ENCODE measurements at regions not wholly inside any gene's neighbourhood (a gene's known extent, or its start where the extent isn't known, plus 50 kb on each side); places are given as distances from the start of the nearest gene placed in this dataset.
"Not testable (repeated sequence)": the region's sequence is repeated elsewhere in the genome, so short reads cannot be mapped to it uniquely, and the experiment has no call there.

DNA sequence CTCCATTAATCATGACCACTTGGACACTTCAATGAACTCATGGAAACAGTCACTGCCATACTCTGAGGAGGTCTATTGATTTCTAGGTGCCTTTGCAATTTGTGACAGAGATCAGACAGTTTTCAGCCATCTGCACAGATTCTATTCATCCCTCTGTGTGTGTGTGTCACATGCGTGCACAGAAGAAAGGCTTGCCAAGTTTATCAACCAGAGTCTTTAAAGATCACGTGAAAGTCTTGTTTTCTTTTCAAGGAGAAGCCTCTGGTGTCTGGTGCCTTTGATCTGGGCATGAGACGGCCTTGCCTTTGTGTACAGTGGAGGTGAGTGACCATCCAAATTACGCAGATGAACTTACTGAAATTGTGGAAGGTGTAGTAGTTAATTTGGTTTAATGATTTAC, 164.2 kb downstream of the VAPA start:
- no peak for DNase-seq (ENCODE audit: low read depth in 4 of 4, low spot score in 2 of 4)

DNA sequence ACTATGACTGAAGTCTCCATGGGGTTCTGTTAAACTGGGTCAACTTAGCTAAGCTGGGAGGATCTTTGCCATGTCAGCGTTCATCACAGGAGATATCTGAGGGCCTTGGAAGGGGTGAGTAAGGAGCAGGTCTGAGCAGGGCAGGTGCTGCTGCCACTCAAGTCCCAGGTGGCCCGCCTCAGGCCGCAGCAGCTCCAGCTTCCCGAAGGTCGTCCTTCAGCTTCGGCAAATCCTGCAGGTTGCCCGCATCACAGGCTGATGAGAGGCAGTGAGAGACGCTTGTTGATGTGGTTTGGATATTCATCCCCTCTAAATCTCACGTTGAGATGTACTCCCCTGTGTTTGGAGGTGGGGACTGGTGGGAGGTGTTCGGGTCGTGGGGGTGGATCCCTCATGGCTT, 166.6 kb downstream of the VAPA start:
- DNase-seq (ENCODE audit: low read depth in 4 of 4, low spot score in 2 of 4), result no peak

- DNase-seq (ENCODE audit: low read depth in 4 of 4, low spot score in 2 of 4), result no peak
These were observed 167.7 kb downstream of the VAPA start for GRCh38 chr18:10081492-10081891.

GRCh38 chr18:10085416-10085815, 171.6 kb downstream of the VAPA start:
- no peak for DNase-seq (ENCODE audit: low read depth in 4 of 4, low spot score in 2 of 4)

DNA sequence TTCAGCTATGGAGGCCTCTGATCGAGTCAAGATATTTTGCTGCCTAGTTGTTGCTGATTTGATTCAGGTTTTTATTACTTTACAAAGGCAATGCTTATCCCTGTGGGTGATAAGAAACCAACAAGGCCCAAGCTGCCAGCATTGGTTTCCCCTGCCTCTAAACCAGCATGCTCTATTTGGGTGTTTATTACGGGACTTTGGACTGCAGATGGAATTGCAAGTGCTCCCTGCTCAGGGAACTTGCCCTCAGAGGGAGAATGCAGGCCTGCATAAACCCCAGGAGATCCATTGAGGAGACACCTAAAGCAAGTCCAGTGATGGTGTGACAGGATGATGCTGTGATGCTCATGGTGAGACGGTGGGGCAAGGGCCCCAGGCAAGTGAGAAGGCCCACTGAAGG, 172.1 kb downstream of the VAPA start:
- DNase-seq (ENCODE audit: low read depth in 4 of 4, low spot score in 2 of 4), result no peak

DNA sequence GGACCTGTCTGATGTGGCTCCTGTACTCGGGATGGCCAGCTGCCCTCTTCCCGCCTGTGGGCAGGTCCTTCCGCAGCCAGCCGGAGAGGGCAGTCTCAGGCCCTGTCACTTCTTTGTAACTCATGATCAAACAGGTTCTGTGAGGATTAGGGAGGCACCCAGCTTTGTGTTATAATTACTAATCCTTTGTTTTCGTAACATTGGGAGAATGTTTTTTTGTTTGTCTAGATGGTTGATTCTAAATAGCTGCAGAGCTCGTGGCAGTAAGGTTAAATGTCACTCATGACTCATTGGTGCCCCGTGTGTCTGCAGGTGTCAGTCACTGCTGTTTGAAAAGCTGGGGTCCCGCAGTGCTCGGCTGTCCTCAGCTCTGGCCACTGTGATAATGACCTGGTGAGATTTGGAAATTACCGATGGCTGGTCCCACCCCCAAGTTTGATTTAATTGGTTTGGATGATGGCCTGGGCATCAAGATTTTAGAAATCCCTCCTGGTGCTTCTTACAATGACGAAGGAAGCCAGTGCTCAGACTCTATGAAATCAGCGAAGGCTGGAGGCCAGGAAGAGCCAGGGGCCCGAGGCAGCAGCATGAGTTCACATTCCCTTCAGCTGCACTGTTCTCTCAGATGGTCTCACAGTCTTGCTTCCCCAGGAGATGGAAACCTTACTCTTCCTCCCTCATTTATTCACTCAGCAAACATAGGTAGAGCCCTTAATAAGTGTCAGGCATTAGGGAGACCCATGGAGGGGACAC, 172.8 kb downstream of the VAPA start:
- no peak for DNase-seq (ENCODE audit: low read depth in 4 of 4, low spot score in 2 of 4)

DNA sequence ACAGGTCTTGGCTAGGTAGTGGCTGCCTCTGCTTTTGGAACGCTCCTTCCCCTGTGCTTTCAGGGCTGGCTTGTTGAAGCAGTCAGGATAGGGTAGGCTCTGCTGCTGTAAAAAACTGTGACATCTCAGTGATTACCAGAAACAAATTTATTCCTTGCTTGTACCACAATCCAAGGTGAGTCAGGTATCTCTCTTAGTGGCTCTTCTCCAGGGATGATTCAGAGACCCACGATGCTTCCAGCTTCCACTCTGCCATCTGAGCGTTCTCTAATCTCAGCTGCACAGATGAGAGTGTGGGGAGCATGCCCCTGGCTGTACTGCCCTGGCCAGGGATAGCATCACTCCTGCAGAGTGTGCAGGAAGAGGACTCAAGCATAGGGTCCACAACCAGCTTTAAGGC, 174.9 kb downstream of the VAPA start:
- no peak for DNase-seq (ENCODE audit: low read depth in 4 of 4, low spot score in 2 of 4)

- no peak for DNase-seq (ENCODE audit: low read depth in 4 of 4, low spot score in 2 of 4)
These were observed 176.1 kb downstream of the VAPA start for GRCh38 chr18:10089881-10090280.

DNA sequence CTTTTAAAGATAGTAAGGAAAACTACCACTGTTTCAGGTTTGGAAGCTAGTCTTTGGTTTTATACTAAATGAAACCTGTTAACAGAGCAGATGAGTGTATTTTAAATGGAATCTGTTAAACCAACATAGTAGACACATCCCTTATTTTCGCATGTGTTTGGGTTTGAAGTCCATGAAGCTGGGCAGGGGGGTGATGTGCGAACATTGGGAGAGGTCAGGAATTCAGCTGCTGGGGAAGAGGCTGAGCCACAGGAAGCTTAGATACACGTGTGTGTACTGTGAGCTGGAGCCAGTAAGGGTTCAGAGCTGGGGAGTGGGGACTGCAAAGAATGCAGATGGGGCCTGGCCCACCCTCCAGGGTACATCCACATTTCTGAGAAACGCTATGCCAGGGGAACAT, 176.9 kb downstream of the VAPA start:
- DNase-seq (ENCODE audit: low read depth in 4 of 4, low spot score in 2 of 4), result no peak

DNA sequence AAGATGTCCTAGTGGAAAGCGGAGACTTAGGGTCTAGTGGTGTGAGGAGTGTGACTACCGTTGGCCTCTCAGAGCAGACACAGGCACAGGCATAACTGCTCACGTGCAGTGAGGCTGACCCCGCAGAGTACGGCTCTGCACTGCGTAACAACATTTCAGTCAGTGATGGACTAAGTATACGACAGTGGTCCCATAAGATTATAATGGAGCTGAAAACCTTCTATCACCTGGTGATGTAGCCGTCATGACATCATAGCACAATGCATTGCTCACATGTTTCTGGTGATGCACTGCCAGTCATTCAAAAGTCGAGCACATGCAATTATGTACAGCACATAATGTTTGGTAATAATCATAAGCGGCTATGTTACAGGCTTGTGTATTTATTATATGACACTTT, 179.6 kb downstream of the VAPA start:
- DNase-seq (ENCODE audit: low read depth in 4 of 4, low spot score in 2 of 4), result no peak

DNA sequence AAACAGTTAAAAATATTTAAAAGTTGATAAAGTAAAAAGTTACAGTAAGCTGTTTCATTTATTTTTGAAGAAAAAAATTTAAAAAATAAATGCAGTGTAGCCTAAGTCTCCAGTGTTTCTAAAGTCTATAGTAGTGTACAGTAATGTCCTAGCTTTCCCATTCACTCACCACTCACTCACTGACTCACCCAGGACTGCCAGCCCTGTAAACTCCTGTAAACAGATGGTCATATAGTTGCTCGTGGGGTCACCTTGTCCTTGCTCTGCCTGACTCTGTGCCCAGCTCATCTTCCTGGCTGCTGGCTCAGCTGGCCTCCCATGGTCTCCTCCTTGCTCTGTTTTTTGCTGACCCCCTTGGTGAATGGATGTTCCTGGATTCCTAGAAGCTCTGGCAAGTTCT, 180.3 kb downstream of the VAPA start:
- no peak for DNase-seq (ENCODE audit: low read depth in 4 of 4, low spot score in 2 of 4)

DNA sequence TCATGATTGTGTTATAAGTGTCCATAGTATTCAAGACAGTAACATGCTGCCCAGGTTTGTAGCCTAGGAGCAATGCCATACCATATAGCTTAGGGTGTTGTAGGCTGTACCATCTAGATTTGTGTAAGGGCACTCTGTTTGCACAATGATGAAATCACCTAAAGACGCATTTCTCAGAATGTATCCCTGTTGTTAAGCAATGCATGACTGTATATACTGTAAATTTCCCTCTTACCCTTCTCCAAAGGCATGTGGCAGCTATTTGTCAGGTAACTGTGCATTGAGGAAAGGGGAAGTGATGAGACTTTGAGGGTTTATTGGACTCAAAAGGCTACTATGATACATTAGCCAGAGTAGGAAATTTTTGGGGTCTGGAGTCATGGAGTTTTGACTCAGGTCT, 180.8 kb downstream of the VAPA start:
- DNase-seq (ENCODE audit: low read depth in 4 of 4, low spot score in 2 of 4), result no peak

- no peak for DNase-seq (ENCODE audit: low read depth in 4 of 4, low spot score in 2 of 4)
These were observed 181.5 kb downstream of the VAPA start for GRCh38 chr18:10095356-10095755.

DNA sequence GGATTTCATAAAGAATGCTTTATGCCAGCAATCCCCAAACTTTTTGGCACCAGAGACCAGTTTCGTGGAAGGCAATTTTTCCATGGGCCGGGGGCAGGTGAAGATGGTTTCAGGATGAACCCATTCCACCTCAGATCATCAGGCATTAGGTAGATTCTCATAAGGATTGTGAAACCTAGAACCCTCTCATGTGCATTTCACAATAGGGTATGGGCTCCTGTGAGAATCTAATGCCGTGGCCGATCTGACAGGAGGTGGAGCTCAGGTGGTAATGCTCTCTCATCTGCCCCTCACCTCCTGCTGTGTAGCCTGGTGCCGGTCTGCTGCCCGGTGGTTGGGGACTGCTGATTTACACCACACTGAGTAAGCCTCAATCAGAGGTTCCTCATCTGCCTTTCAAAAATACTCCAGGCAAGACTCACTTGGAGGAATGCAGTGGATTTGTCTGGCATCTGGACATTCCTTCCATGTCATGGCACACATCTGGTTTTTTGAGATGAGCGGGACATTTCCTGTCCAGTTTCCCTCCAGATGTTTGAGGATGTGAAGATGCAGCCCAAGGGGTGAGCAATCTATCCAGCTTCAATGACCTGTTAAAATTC, 185.8 kb downstream of the VAPA start:
- no peak for DNase-seq (ENCODE audit: low read depth in 4 of 4, low spot score in 2 of 4)

DNA sequence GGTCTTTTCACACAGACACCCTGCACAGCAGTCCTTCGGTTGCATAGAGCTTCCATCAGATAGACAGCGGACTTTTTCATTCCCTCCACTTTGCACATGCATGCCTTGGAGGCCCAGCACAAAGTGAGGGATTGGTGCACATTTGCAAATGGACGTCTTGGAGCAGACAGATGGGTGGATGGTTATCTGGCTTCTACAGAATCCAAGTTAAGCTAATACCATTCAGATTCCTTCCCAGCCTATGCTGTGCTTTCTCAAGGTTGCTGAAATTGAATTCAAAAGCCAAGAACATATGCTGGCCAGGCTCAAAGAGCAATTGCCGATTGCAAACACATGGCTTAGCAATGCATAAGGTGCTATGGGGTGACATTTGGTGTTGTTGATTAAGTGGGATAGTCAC, 186.4 kb downstream of the VAPA start:
- DNase-seq (ENCODE audit: low read depth in 4 of 4, low spot score in 2 of 4), result no peak

- DNase-seq (ENCODE audit: low read depth in 4 of 4, low spot score in 2 of 4), result no peak
These were observed 187.3 kb downstream of the VAPA start for GRCh38 chr18:10100941-10101701.

GRCh38 chr18:10101729-10102128, 187.9 kb downstream of the VAPA start:
- DNase-seq (ENCODE audit: low read depth in 4 of 4, low spot score in 2 of 4), result no peak

GRCh38 chr18:10105118-10105517, 191.3 kb downstream of the VAPA start:
- DNase-seq (ENCODE audit: low read depth in 4 of 4, low spot score in 2 of 4), result not testable (repeated sequence)

GRCh38 chr18:10111191-10111590, 197.4 kb downstream of the VAPA start:
- no peak for DNase-seq (ENCODE audit: low read depth in 4 of 4, low spot score in 2 of 4)

GRCh38 chr18:10111944-10112343, 198.1 kb downstream of the VAPA start:
- no peak for DNase-seq (ENCODE audit: low read depth in 4 of 4, low spot score in 2 of 4)

GRCh38 chr18:10113121-10114022, 199.6 kb downstream of the VAPA start:
- peak in 1 of 4 donors; percentile 42 for DNase-seq (ENCODE audit: low read depth in 4 of 4, low spot score in 2 of 4)

Data from left renal cortex interstitium (tissue), 4 donors.